Aorta (tissue), 5 donors: ENCODE measurements at regions not wholly inside any gene's neighbourhood (a gene's known extent, or its start where the extent isn't known, plus 50 kb on each side); places are given as distances from the start of the nearest gene placed in this dataset.

ENCODE experiments used
- ATAC-seq: fragments of 200-7000 bp; cut with Tn5 transposase; one replicate; pipeline ENCODE4 v1.9.1; 2022; ENCODE audit warnings: moderate library complexity; ENCODE audit not compliant: low FRiP score
- DNase-seq, 2 donors: peaks; one replicate each; pipeline ENCODE4 v3.0.0-alpha.2; 2020
- H3K27ac ChIP-seq, 2 donors: one replicate each; pipeline ENCODE4 v1.5.1; 2013; ENCODE audit warnings: low read length in 2 of 2, mild to moderate bottlenecking in 2 of 2, moderate library complexity in 2 of 2, control low read depth in 1 of 2, inconsistent platforms in 1 of 2, low read depth in 1 of 2
- H3K27me3 ChIP-seq, 2 donors: one replicate each; pipeline ENCODE4 v1.6.1; 2013; ENCODE audit warnings: control low read depth in 1 of 2, low read length in 1 of 2, mild to moderate bottlenecking in 1 of 2, moderate library complexity in 1 of 2; ENCODE audit not compliant: insufficient read depth in 2 of 2, control insufficient read depth in 1 of 2
- H3K36me3 ChIP-seq, 2 donors: one replicate each; pipeline ENCODE4 v1.6.1; 2013; ENCODE audit warnings: control low read depth in 1 of 2, low read length in 1 of 2, mild to moderate bottlenecking in 1 of 2; ENCODE audit not compliant: insufficient read depth in 2 of 2, control insufficient read depth in 1 of 2
- H3K4me1 ChIP-seq, 2 donors: one replicate each; pipeline ENCODE4 v1.6.1; 2013; ENCODE audit warnings: low read length in 2 of 2, control low read depth in 1 of 2, mild to moderate bottlenecking in 1 of 2, moderate library complexity in 1 of 2; ENCODE audit not compliant: insufficient read depth in 2 of 2, control insufficient read depth in 1 of 2
- H3K4me3 ChIP-seq, 2 donors: one replicate each; pipeline ENCODE4 v1.5.1; 2013; ENCODE audit warnings: low read length in 2 of 2, control low read depth in 1 of 2, mild to moderate bottlenecking in 1 of 2
- H3K9me3 ChIP-seq: one replicate; pipeline ENCODE4 v1.6.1; 2013; ENCODE audit warnings: mild to moderate bottlenecking, low read length; ENCODE audit not compliant: control insufficient read depth
- WGBS, 2 donors: extraction: QIAGEN DNeasy Blood & Tissue Kit; methylation state at CpG; one replicate each; pipeline ENCODE4 v1.1.7; 2013; 5-methylcytosine and 5-hydroxymethylcytosine counted together
- intact Hi-C, 2 donors: fragments of 100-400 bp; cut with DNase I; formaldehyde crosslinking; loops; one replicate each; pipeline versions ENCODE4 v1.14.2 to v1.15.0; 2022
- donor health status: healthy with polysubstance abuse.
- donor health status: Bipolar disorder and iron deficiency.
- donor health status: DM: no; HTN: no; CAD: no.
- donor health status: DM: no; HTN: no; CAD: no.
- donor health status: DM: yes; HTN: yes; CAD: no.

- Histone ChIP-seq H3K27me3 (no peaks in the 10 kb centered on the region), H3K27ac (no peak overlapping the region), H3K4me1 (no peaks in the 10 kb centered on the region), H3K36me3 (no peaks in the 10 kb centered on the region), H3K4me3 (no peak overlapping the region), H3K9me3 (no peaks in the 10 kb centered on the region)
- DNase-seq = no peak
- intact Hi-C loops = loop anchor here in 1 of 2 donors (10.0 kb wide), 1 partner anchor 169 kb away; the partner anchor contains the start of gene CASK
- ATAC-seq = no peak
- WGBS, 2 donors = 58 to 69% methylated on average over 5 of the region's 5 CpGs
Measured at GRCh38 chrX:42094218-42094617, 170.9 kb upstream of the CASK start.

DNA sequence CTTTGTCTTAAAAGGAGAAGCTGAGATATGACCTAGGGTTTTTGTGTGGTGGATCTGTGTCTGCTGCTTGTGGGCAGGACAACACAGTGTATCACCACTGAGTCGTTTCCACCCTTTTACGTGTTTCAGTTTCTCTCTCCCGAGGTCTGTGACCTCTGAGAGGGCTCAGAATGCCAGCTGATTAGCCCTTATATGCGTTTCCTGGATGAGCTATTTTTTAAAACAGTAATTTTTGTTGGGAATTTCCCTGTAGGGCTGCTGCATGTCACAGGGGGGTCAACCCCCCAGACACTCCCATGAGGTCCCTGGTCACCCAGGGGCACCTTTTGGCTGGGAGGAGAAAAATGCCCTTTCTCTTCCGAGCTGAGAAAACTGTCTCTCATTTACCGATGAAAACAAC lies 170.4 kb upstream of the CASK start:
- Histone ChIP-seq H3K9me3 (no peaks in the 10 kb centered on the region), H3K4me3 (no peak overlapping the region), H3K27me3 (no peaks in the 10 kb centered on the region), H3K27ac (no peak overlapping the region), H3K36me3 (no peaks in the 10 kb centered on the region), H3K4me1 (no peaks in the 10 kb centered on the region)
- no peak for ATAC-seq
- DNase-seq = no peak
- intact Hi-C loops = loop anchor here in 1 of 2 donors (10.0 kb wide), 1 partner anchor 169 kb away; the partner anchor contains the start of gene CASK
- 59 to 70% methylated on average over 6 of the region's 6 CpGs for WGBS, 2 donors

DNA sequence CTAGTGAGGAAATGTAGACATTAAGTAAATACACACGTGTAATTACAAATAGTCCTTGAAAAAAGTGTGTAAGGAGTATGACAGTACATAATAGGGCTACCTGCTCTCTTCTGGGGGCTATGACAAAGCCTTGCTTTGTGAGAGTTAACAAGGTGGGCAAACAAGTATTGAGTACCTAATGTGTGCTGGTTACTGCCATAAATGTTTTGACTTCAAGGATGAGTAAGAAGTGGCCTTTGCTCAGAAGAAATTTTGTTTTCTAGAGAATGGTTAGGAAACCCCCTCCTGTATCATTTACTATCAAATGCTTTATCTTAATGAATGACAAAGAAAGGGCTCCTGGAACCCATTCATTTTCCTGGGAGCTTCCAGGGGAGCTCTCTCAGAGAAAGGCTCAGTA lies 167.0 kb upstream of the CASK start:
- WGBS, 2 donors = 49 to 95% methylated on average over 1 of the region's 1 CpG
- DNase-seq = no peak
- Histone ChIP-seq H3K4me3 (no peak overlapping the region), H3K27me3 (no peaks in the 10 kb centered on the region), H3K9me3 (no peaks in the 10 kb centered on the region), H3K27ac (no peak overlapping the region), H3K4me1 (no peaks in the 10 kb centered on the region), H3K36me3 (no peaks in the 10 kb centered on the region)
- no peak for ATAC-seq
- intact Hi-C loops = loop anchor here in 1 of 2 donors (10.0 kb wide), 1 partner anchor 166 kb away; the partner anchor contains the start of gene CASK

DNA sequence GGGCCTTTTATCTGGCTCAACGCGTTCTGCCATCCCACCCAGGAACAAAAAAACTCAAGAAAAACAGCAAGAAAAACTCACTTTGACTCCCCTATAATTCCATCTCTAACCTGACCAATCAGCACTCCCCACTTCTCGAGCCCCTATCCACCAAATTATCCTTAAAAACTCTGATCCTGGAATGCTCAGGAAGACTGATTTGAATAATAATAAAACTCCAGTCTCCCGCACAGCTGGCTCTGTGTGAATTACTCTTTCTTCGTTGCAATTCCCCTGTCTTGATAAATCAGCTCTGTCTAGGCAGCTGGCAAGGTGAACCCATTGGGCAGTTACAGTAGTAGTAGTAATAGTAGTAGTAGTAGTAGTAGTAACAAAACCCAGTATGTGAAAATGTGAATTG lies 165.7 kb upstream of the CASK start:
- Histone ChIP-seq H3K27me3 (no peaks in the 10 kb centered on the region), H3K27ac (no peak overlapping the region), H3K9me3 (no peaks in the 10 kb centered on the region), H3K36me3 (no peaks in the 10 kb centered on the region), H3K4me3 (no peak overlapping the region), H3K4me1 (no peaks in the 10 kb centered on the region)
- ATAC-seq (no peak), DNase-seq (no peak)
- intact Hi-C loops = no loop called here
- 60 to 93% methylated on average over 5 of the region's 5 CpGs for WGBS, 2 donors

- Histone ChIP-seq H3K4me1 (no peaks in the 10 kb centered on the region), H3K9me3 (no peaks in the 10 kb centered on the region), H3K4me3 (no peak overlapping the region), H3K36me3 (no peaks in the 10 kb centered on the region), H3K27ac (no peak overlapping the region), H3K27me3 (no peaks in the 10 kb centered on the region)
- intact Hi-C loops = no loop called here
- no peak for DNase-seq
- no peak for ATAC-seq
Measured at GRCh38 chrX:42087960-42088359, 164.6 kb upstream of the CASK start.

GRCh38 chrX:42085836-42086235 lies 162.5 kb upstream of the CASK start:
- no peaks in the 10 kb centered on the region for H3K36me3 ChIP-seq
- intact Hi-C loops = no loop called here
- no peaks in the 10 kb centered on the region for H3K4me1 ChIP-seq
- no peak overlapping the region for H3K27ac ChIP-seq
- 61 to 77% methylated on average over 4 of the region's 4 CpGs for WGBS, 2 donors
- DNase-seq (no peak), ATAC-seq (no peak)
- no peaks in the 10 kb centered on the region for H3K9me3 ChIP-seq
- no peaks in the 10 kb centered on the region for H3K27me3 ChIP-seq
- no peak overlapping the region for H3K4me3 ChIP-seq

GRCh38 chrX:42079968-42080367 lies 156.6 kb upstream of the CASK start:
- H3K4me3 ChIP-seq = no peak overlapping the region
- peaks cover 0 to 2% of the 10 kb centered on the region in 2 donors for H3K4me1 ChIP-seq
- ATAC-seq (no peak), DNase-seq (no peak)
- H3K36me3 ChIP-seq = no peaks in the 10 kb centered on the region
- intact Hi-C loops = no loop called here
- no peaks in the 10 kb centered on the region for H3K9me3 ChIP-seq
- no peak overlapping the region for H3K27ac ChIP-seq
- 9 to 47% methylated on average over 3 of the region's 3 CpGs for WGBS, 2 donors
- H3K27me3 ChIP-seq = no peaks in the 10 kb centered on the region

GRCh38 chrX:42077675-42078074 lies 154.3 kb upstream of the CASK start:
- no peak for DNase-seq
- Histone ChIP-seq H3K4me1 (peaks cover 0 to 2% of the 10 kb centered on the region in 2 donors), H3K4me3 (no peak overlapping the region), H3K27me3 (no peaks in the 10 kb centered on the region), H3K9me3 (no peaks in the 10 kb centered on the region), H3K36me3 (no peaks in the 10 kb centered on the region), H3K27ac (no peak overlapping the region)
- 4 to 13% methylated on average over 1 of the region's 1 CpG for WGBS, 2 donors
- intact Hi-C loops = no loop called here
- no peak for ATAC-seq

DNA sequence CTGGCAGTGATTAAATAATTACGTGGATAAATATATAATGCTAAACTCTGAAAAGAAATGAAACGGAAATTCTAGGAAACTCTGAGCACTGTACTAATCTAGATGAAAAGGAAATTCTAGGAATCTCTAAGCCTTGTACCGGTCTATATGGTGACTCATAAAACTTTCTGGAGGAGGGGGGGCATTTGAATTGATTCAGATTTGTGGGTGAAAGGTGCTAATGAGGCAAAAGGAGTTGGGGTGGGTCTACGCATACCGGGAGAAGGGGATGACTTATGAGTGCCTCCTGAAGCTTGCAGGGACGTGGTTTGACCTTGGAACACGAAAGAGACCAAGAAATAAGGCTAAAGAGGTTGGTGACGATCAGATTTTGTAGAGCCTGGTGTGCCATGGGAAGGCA lies 151.7 kb upstream of the CASK start:
- Histone ChIP-seq H3K4me1 (peaks cover 0 to 2% of the 10 kb centered on the region in 2 donors), H3K27ac (no peak overlapping the region), H3K9me3 (no peaks in the 10 kb centered on the region), H3K36me3 (no peaks in the 10 kb centered on the region), H3K27me3 (no peaks in the 10 kb centered on the region), H3K4me3 (no peak overlapping the region)
- 76 to 94% methylated on average over 8 of the region's 8 CpGs for WGBS, 2 donors
- ATAC-seq = no peak
- no peak for DNase-seq
- intact Hi-C loops = no loop called here
